Limb (tissue), 2 donors: ENCODE measurements at regions not wholly inside any gene's neighbourhood (a gene's known extent, or its start where the extent isn't known, plus 50 kb on each side); places are given as distances from the start of the nearest gene placed in this dataset.

Experiments
- DNase-seq, 2 donors: peaks; one replicate each; pipeline ENCODE4 v3.0.0-alpha.2; 2016; ENCODE audit errors: extremely low spot score in 2 of 2

GRCh38 chr3:124401843-124402242 is 328.4 kb upstream of the UMPS start:
- DNase-seq, result no peak

GRCh38 chr3:124402791-124403190 is 327.5 kb upstream of the UMPS start:
- DNase-seq, result no peak

GRCh38 chr3:124404621-124405020 is 325.6 kb upstream of the UMPS start:
- DNase-seq, result no peak

- DNase-seq, result no peak
Observed at GRCh38 chr3:124407260-124407659, 323.0 kb upstream of the UMPS start.

GRCh38 chr3:124409650-124410275 is 320.5 kb upstream of the UMPS start:
- no peak for DNase-seq

- no peak for DNase-seq
Observed at GRCh38 chr3:124410471-124410870, 319.8 kb upstream of the UMPS start.

GRCh38 chr3:124411728-124412127 is 318.5 kb upstream of the UMPS start:
- no peak for DNase-seq

- no peak for DNase-seq
Observed at GRCh38 chr3:124412644-124413043, 317.6 kb upstream of the UMPS start.

- no peak for DNase-seq
Observed at GRCh38 chr3:124413393-124413792, 316.9 kb upstream of the UMPS start.

GRCh38 chr3:124413989-124414598 is 316.2 kb upstream of the UMPS start:
- DNase-seq, result no peak

GRCh38 chr3:124415446-124415960 is 314.7 kb upstream of the UMPS start:
- DNase-seq, result no peak

GRCh38 chr3:124419303-124419702 is 310.9 kb upstream of the UMPS start:
- DNase-seq, result no peak

GRCh38 chr3:124420392-124420791 is 309.9 kb upstream of the UMPS start:
- DNase-seq, result no peak

- DNase-seq, result no peak
Observed at GRCh38 chr3:124422805-124423204, 307.4 kb upstream of the UMPS start.

GRCh38 chr3:124424396-124424795 is 305.9 kb upstream of the UMPS start:
- DNase-seq, result no peak

- no peak for DNase-seq
Observed at GRCh38 chr3:124425972-124426371, 304.3 kb upstream of the UMPS start.

- no peak for DNase-seq
Observed at GRCh38 chr3:124428372-124429128, 301.7 kb upstream of the UMPS start.

- no peak for DNase-seq
Observed at GRCh38 chr3:124429129-124429815, 301.0 kb upstream of the UMPS start.

- no peak for DNase-seq
Observed at GRCh38 chr3:124431331-124431994, 298.8 kb upstream of the UMPS start.

- no peak for DNase-seq
Observed at GRCh38 chr3:124434176-124434575, 296.1 kb upstream of the UMPS start.

- no peak for DNase-seq
Observed at GRCh38 chr3:124435467-124435866, 294.8 kb upstream of the UMPS start.
